ENCODE measurements at regions not wholly inside any gene's neighbourhood (a gene's known extent, or its start where the extent isn't known, plus 50 kb on each side); places are given as distances from the start of the nearest gene placed in this dataset.

DNA sequence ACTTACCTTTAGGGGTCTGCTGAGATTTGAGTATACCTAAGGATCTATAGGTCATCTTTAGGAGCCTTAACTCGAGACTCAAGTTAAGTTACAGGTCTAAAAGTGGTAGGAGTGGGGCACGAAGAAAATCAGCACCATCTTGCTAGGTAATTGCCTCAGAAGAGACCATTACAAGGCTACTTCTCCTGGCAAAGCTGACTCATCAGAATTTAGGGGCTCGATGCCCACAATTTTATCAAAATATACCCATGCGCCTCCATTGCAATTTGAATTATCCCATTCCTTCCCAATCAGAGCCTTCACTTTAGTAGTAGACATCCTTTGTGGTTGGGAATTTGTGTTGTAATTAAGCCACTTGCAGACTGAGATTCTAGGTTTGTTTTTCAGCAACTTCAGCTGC is 1994.3 kb downstream of the MRPL39 start:
- no peaks in the 10 kb centered on the region for H3K36me3 ChIP-seq
- intact Hi-C loops (cut with DNase I; ENCODE audit: low total_unique reads) = no loop called here
- no peak overlapping the region for H3K27ac ChIP-seq
- no peaks in the 10 kb centered on the region for H3K4me1 ChIP-seq
- no peaks in the 10 kb centered on the region for H3K27me3 ChIP-seq
- H3K4me3 ChIP-seq = no peak overlapping the region
- no peak for DNase-seq (ENCODE audit: low spot score in 2 of 2)
- TF ChIP-seq CTCF (IDR thresholded peaks at IDR 0.05) = no peak
- TF ChIP-seq POLR2AphosphoS5 (IDR thresholded peaks at IDR 0.05) = no peak
- no peak for TF ChIP-seq POLR2A (IDR thresholded peaks at IDR 0.05)
- no peaks in the 10 kb centered on the region for H3K9me3 ChIP-seq

DNA sequence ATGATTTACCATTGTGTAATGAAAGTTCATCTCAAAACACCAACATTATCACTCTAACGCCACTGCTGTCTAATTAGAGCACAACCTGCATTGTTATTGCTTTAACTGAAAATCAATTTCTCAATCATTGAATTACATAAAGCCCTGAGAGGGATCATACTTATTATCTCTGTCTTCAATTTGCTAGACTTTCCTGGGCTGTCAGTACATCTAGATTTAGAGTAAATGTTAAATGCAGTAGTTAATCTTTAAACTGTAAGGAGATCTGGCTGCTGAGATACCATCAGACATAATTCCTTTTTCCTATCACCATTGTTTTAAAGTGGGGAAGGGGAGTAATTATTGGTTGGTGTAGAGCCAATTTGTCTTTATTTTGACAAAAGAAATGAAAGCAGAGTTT is 1995.1 kb downstream of the MRPL39 start:
- H3K4me3 ChIP-seq = no peak overlapping the region
- no peak for DNase-seq (ENCODE audit: low spot score in 2 of 2)
- intact Hi-C loops (cut with DNase I; ENCODE audit: low total_unique reads) = no loop called here

GRCh38 chr21:23607782-23608431 is 1999.4 kb downstream of the MRPL39 start:
- TF ChIP-seq POLR2A (IDR thresholded peaks at IDR 0.05) (no peak), CTCF (IDR thresholded peaks at IDR 0.05) (no peak), POLR2AphosphoS5 (IDR thresholded peaks at IDR 0.05) (no peak)
- intact Hi-C loops (cut with DNase I; ENCODE audit: low total_unique reads) = no loop called here
- Histone ChIP-seq H3K4me3 (no peak overlapping the region), H3K27ac (no peak overlapping the region), H3K27me3 (no peaks in the 10 kb centered on the region), H3K36me3 (no peaks in the 10 kb centered on the region), H3K4me1 (no peaks in the 10 kb centered on the region), H3K9me3 (no peaks in the 10 kb centered on the region)
- no peak for DNase-seq (ENCODE audit: low spot score in 2 of 2)

More for the DNA sequence above, 1995.1 kb downstream of the MRPL39 start:
- H3K27me3 ChIP-seq = no peaks in the 10 kb centered on the region
- H3K9me3 ChIP-seq = no peaks in the 10 kb centered on the region
- no peaks in the 10 kb centered on the region for H3K4me1 ChIP-seq
- no peak overlapping the region for H3K27ac ChIP-seq
- TF ChIP-seq POLR2AphosphoS5 (IDR thresholded peaks at IDR 0.05) = no peak
- TF ChIP-seq CTCF (IDR thresholded peaks at IDR 0.05) = no peak
- TF ChIP-seq POLR2A (IDR thresholded peaks at IDR 0.05) = no peak
- H3K36me3 ChIP-seq = no peaks in the 10 kb centered on the region

DNA sequence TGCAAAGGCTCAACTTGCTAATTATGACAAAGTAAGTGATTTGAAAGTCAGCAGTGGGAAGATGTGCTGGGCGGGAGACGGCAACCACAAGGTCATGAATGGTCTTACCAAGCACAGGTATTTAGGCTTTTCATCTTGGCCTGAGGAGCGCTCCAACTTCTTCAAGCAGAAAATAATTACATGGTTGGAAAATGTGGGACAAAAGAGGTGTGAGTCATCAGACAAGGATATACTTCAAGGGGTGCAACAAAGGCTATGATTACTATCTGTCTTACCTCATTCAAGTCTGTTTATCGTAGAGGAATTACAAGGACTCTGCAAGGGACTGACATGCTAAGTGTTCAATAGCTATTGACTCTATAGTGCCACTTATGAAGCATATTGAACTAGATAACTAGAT is 2005.7 kb downstream of the MRPL39 start:
- no peaks in the 10 kb centered on the region for H3K36me3 ChIP-seq
- H3K9me3 ChIP-seq = no peaks in the 10 kb centered on the region
- intact Hi-C loops (cut with DNase I; ENCODE audit: low total_unique reads) = no loop called here
- DNase-seq (ENCODE audit: low spot score in 2 of 2) = no peak
- H3K27me3 ChIP-seq = no peaks in the 10 kb centered on the region
- no peak overlapping the region for H3K27ac ChIP-seq
- H3K4me1 ChIP-seq = no peaks in the 10 kb centered on the region
- no peak overlapping the region for H3K4me3 ChIP-seq
- TF ChIP-seq POLR2AphosphoS5 (IDR thresholded peaks at IDR 0.05) (no peak), POLR2A (IDR thresholded peaks at IDR 0.05) (no peak), CTCF (IDR thresholded peaks at IDR 0.05) (no peak)

DNA sequence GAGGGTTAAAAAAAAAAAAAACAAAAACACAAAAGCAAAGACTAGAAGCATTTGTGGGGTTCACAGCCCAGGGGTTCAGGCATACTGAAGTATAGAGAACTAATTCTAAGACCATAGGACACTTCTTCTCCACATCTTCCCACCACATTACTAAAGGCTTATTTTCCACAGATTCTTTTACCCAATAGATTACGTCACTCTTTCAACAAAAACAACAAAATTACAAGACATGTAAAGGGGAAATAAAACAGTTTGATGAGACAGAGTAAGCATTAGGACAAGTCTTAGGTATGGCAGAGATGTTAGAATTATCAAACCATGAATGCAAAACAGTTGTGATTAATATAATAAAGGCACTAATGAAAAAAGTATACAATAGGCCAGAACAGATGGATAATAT is 2013.7 kb downstream of the MRPL39 start:
- Histone ChIP-seq H3K4me1 (no peaks in the 10 kb centered on the region), H3K4me3 (no peak overlapping the region), H3K36me3 (no peaks in the 10 kb centered on the region), H3K27ac (no peak overlapping the region), H3K9me3 (no peaks in the 10 kb centered on the region), H3K27me3 (no peaks in the 10 kb centered on the region)
- intact Hi-C loops (cut with DNase I; ENCODE audit: low total_unique reads) = no loop called here
- TF ChIP-seq CTCF (IDR thresholded peaks at IDR 0.05) (no peak), POLR2AphosphoS5 (IDR thresholded peaks at IDR 0.05) (no peak), POLR2A (IDR thresholded peaks at IDR 0.05) (no peak)
- DNase-seq (ENCODE audit: low spot score in 2 of 2) = no peak
